IMR-90 (cell line): ENCODE measurements at regions not wholly inside any gene's neighbourhood (a gene's known extent, or its start where the extent isn't known, plus 50 kb on each side); places are given as distances from the start of the nearest gene placed in this dataset.

Source experiments
- BHLHE40 ChIP-seq: fragments of 150-350 bp; IDR thresholded peaks from 2 replicates; pipeline ENCODE4 v1.6.1; 2016; ENCODE audit warnings: mild to moderate bottlenecking, low read depth, low read length
- CTCF ChIP-seq: conservative IDR thresholded peaks from 2 replicates; pipeline ENCODE4 v1.5.1; 2012; ENCODE audit warnings: mild to moderate bottlenecking, low read depth, low read length, improper control_type of control experiment
- ELK1 ChIP-seq: fragments of 150-350 bp; IDR thresholded peaks from 2 replicates; pipeline ENCODE4 v1.6.1; 2016; ENCODE audit warnings: low read depth, mild to moderate bottlenecking, low read length, moderate library complexity, borderline replicate concordance
- MXI1 ChIP-seq: IDR thresholded peaks from 2 replicates; pipeline ENCODE4 v1.6.1; 2012; ENCODE audit warnings: low read depth, mild to moderate bottlenecking, low read length, moderate library complexity, borderline replicate concordance
- POLR2A ChIP-seq: IDR thresholded peaks from 2 replicates; pipeline ENCODE4 v1.6.1; 2012; ENCODE audit warnings: mild to moderate bottlenecking, low read depth, low read length
- RAD21 ChIP-seq: IDR thresholded peaks from 2 replicates; pipeline ENCODE4 v1.6.1; 2012; ENCODE audit warnings: low read length, improper control_type of control experiment
- RCOR1 ChIP-seq: IDR thresholded peaks from 2 replicates; pipeline ENCODE4 v1.6.1; 2012; ENCODE audit warnings: mild to moderate bottlenecking, low read length, improper control_type of control experiment; ENCODE audit not compliant: insufficient replicate concordance
- RFX5 ChIP-seq: IDR thresholded peaks from 2 replicates; pipeline ENCODE4 v1.8.0; 2012; ENCODE audit warnings: low read depth, mild to moderate bottlenecking, low read length, moderate library complexity
- SMC3 ChIP-seq: fragments of 150-350 bp; IDR thresholded peaks from 2 replicates; pipeline ENCODE4 v1.6.1; 2016; ENCODE audit warnings: low read depth, mild to moderate bottlenecking, antibody characterized with exemption, low read length, moderate library complexity
- USF2 ChIP-seq: fragments of 150-350 bp; IDR thresholded peaks from 2 replicates; pipeline ENCODE4 v1.6.1; 2017; ENCODE audit warnings: mild to moderate bottlenecking, antibody characterized with exemption, low read length, low read depth

GRCh38 chr1:87588495-87588894, 259.8 kb downstream of the LMO4 start:
- TF ChIP-seq CTCF (no peak), BHLHE40 (no peak), RFX5 (no peak), POLR2A (no peak), RAD21 (no peak), SMC3 (no peak), RCOR1 (no peak), USF2 (no peak), MXI1 (no peak), ELK1 (no peak)
